ENCODE measurements at regions not wholly inside any gene's neighbourhood (a gene's known extent, or its start where the extent isn't known, plus 50 kb on each side); places are given as distances from the start of the nearest gene placed in this dataset.

DNA sequence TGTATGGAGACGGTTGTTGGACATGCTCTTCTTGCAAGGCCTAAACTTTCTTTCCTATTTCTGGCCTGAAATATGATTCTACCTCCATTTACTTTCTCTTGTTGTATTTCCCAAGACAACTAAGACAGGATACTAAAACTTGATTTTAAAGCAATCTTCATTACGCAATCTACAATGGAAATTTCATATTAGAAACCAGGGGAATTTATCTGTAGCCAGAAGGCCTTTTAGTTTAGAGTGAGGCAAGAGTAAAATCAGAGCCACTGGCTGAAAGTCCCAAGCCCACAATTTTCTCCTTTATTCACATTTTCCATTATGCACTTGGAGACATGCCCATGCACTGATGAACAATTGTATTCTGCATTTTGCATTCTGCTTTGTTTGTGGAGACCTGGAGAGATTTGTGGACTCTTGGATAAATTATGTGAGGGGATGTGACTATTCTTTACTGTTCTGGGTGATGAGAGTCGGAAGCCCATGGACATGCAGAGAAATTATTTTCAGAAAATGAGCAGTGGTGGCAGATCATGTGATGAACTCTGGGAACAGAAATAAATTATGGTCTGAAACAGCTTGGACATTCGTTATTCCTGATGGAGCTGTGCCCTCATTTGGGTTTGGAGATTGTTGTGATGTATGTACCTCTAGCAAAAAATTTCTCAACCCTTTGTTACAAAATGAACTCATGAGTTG, 336.8 kb downstream of the SEC16B start:
- DNase-seq, result no peak

DNA sequence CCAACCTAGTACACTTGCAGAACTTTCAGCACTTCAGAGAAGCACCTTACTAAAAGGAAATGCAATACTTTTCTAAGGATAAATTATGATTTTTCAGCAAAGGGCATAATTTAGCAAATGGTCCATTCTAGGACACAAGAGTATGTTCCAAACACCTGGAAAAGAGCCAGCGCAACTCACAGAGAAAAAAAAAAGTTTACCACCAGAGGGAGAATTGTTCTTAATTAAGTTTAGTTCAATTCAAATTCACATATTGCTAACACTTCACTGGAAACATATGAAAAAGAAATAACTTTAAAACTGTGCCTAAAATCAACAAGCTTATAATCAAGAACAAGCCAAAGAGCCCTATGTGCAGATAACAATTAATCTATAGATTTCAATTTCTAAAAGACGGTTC, 338.1 kb downstream of the SEC16B start:
- DNase-seq, result no peak

DNA sequence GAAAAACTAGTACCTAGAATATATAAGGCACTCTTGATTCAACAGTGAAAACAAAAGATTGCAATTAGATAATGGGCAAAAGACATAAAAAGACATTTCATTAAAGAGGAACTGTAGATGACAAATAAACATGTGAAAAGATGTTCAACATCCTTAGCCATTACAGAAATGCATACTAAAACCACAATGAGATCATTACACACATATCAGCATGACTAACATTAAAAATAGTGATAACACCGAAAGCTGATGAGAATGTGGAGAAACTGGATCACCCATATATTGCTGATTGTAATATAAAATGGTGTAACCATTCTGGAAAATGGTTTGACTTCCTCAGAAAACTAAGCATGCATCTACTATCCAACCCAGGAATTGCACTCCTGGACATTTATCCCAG, 340.3 kb downstream of the SEC16B start:
- DNase-seq, result no peak

DNA sequence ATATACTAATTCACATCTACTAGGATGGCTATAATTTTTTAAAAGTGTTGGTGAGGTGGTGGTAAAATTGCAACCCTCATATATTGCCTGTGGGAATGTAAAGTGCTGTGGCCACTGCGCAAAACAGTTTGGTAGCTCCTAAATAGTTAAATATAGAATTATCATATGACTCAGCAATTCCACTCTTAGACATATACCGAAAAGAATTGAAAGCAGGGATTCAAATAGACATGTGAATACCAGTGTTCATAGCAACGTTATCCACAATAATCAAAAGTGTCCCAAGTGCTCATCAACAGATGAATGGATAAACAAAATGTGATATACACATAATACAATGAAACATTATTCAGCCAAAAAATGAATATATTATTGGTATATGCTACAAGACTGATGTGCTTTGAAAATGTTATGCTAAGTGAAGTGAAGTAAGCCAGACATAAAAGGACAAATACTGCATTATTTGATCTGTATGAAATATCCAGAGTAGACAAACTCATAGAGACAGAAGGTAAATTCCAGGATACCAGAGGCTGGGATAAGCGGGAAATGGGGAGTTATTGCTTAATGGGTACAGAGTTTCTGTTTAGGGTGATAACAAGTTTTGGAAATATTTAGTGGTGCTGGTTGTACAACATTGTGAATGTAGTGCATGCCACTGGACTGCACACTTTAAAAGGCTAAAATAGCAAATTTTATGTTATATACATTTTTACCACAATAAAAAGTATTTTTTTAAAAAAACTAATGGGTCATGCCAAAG, 342.5 kb downstream of the SEC16B start:
- no peak for DNase-seq

DNA sequence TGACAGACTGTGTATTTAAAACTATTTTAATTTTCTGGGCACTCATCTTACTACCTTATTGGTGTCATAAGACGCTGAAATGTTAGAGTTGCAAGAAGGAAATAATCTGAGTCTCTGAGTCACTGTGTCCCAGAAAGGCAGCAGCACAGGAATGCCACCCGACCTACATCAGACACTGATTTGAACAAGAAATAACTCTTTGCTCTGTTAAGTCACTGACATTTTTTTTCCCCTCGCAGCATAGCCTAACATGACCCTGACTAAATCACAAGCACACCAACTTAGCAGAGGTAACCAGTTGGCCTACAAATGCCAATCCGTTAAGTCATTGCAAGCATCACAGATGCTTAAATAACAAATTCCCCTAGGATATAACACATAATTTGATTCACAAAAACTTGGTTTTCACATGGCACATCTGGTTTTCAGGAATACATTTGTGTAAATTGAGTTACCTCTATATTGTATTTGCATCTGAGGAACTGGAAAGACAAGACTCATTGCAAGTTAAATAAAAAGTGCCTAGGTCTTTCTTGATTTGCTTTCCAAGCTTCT, 349.1 kb downstream of the SEC16B start:
- no peak for DNase-seq

DNA sequence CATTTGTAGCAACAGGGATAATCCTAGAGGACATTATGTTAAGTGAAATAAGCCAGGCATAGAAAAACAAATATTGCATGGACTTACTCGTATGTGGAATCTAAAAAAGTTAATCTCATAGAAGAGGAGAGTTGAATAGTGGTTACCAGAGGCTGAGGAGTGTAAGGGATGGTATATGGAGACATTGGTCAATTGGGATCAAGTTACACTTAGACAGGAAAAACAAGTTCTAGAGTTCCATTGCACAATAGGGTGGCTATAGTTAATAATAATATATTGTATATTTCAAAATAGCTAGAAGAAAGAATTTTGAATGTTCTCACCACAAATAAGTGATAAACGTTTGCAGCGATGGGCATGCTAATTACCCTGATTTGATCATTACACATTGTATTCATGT, 354.6 kb downstream of the SEC16B start:
- DNase-seq, result no peak

DNA sequence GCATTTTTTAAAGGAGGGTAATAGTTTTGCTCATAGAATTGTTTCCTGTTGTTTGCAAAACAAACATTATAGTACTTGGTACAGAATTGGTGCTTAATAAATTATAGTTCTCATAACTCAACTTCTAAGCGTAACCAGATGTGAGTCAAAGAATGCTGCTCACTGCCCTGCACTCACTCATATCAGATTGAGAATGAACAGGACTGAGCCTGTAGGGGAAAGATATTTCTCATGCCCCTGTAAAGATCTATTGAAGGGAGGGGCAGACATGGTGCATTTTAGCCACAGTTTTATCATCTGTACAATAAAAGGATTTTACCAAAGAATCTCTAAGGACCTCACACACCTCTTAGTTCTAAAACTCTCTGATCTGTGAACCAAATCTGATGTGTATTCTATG, 358.5 kb downstream of the SEC16B start:
- DNase-seq, result no peak

DNA sequence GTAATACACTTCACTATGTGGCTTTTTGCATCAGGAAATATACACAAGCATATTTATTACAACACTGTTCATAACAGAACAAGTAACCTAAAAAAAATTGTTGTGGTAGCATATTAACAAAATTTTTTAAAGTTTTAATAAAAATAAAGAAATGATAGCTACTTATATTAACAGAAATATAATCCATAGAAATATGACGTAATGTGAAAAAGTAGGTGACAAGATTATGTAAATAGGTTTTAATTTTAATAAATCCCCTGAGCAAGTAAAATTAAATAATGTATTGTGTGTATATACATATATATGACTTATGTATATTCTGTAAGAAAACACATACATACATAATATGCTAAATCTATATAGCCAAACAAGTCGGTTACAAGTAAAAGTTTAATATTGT, 359.9 kb downstream of the SEC16B start:
- DNase-seq, result no peak

DNA sequence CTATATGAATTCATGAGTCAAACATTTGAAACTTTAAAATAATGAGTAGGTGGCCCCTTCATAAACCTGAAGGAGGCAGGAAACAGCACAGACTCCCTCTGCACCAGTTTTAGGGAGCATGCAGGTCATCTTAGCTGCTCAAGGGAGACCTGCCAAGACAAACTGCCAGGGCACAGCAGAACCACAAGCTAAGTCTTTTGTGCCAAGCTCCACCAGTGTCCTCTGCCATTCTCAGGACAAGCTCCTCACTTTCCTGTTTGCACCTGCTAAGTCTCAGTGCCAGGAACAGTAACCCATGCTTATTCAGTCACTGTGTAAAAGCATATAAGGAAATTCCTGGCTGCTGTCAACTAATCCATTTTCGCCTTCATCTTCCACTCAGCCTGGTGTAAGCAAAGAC, 368.9 kb downstream of the SEC16B start:
- no peak for DNase-seq

DNA sequence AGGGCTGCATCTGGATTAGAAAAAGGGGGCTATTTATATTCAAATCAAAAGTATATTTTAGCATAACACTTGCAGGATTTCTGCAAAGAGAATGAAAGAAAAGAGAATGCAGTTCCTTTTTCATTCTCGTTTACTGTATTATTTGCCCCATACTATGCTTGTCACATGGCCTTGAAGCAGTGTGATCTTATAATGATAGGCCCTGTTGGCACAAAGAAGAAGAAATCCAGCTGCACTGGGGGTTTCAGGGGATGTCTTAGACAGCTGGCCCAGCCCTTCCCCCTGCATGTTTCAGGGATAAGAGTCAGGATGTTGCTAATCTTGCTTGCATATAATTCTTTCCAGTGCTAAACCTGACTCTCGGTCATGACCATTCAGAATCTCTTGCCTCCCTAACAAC, 369.5 kb downstream of the SEC16B start:
- DNase-seq, result no peak

DNA sequence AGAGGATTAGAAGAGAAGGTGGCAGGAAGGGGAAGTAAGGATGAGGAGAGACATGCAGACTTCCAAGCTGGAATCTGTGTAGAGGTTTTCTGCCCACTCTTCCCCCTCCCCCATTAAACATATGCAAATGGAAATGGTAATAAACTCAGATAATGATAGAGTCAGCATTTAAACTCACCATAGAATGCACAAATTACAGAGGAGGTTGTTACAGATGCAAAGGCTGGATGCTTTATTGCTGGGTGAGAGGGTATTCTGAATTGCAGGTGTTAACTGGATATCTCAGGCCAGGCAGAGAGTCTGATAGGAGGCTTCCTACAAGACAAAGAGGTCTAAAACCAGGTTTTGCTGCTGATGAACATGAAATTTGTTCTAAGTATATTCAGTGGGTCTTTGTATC, 372.5 kb downstream of the SEC16B start:
- no peak for DNase-seq

DNA sequence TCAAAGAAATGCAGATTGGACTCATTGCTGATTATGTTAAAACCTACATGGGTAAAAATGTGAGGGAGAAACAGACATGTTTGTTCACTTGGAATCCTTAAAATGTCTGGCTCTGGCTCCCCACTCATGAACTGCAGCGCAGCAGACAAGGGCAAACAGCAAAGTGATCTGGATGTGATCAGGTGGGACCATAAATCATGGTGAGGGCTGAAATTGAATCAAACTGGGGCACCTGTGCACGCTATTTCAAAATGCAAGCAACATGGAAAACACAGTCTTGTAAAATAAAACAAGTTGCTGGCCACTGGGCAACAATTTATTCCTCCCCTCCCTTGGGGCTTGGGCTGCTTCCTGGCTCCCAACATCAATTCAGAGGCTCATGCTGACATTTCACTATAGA, 373.4 kb downstream of the SEC16B start:
- no peak for DNase-seq

DNA sequence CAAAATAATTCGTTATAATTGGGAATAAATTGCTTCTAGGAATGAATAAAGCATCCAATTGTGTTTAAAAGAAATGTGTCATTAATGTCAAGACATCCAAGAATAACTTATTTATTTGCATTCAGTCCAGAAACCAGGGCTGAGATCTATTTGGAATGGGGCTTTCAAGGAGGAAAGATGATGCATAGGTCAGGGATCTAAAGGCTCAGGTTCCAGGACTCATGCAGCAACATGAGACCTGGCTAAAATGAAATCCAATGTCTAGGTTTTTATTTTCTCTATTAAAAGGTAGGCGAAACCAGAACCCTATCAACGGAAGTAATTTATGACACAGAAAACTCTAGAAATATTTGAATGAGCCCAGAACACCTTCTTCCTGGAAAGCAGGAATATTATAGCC, 376.8 kb downstream of the SEC16B start:
- no peak for DNase-seq

DNA sequence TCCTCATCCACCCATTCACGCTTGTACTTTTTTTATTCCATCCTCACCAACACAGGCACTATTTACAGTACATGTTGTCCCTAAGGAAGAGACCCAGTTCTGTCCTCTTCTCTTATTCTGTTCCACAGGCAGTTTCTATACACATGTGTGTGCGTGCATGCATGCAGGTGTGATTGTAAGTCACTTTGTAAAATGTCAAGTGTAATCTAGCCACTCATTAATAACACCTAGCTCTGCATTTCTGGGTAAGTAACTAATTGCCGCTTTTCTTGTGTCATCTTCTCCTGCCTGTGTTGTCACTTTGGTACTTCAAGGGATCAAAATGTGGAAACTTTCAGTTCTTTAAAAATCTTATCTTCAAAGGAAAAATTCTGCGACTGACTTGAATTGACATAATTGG, 377.2 kb downstream of the SEC16B start:
- no peak for DNase-seq

DNA sequence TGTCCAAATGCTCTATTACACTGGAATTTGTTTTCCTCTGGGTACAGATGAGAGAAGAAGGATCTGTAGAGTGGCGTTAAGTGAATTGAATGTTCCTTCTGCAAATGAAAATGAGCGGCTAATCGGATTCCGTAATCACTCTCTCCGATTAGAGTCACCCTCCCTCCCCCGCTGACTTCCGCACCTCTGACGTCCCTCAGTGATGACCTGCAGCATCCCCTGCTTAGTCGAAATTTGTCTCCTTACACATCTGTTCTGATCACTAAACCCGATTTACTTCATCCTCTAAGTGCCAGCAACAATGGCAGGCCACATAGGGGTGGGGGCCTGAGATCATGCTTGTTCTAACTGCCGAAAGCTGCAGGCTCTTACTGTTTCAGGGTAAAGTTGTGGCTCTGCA, 378.7 kb downstream of the SEC16B start:
- no peak for DNase-seq

DNA sequence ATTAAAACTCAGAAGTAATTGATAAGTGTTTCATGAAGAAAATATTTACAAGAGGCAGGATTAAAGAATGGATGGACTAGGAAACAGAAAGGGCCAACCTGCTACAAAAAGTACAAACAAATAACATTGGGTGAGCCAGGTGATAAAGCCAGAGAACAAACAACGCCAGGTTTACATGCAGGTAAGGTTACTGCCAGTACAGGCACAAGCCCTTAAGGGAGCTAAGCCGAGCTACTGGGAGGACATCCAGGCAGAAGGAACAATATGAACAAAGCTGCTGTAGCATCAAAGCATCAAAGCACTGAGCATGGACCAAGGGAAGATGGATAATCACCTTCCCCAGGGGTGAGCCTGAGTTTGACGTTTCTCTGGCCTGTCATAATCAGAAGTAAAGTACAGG, 380.7 kb downstream of the SEC16B start:
- DNase-seq, result no peak

DNA sequence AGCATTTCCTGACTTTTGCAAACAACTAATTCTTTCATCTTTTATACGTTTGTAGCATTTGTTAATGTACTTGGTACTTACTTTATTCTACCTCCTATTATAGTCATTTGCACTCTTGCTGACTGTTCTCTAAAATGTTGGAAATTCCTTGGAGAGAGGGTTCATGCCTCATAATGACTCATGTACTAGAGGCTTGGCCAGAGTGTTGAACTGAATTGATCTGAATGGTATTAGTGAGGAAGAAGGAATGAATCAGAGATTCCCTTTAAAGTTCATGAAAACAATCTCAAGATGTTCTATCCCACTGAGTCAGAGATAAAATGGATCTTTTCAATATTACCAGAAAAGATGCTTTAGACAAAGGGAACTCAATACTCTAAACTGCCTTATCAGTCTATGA, 383.4 kb downstream of the SEC16B start:
- DNase-seq, result no peak

DNA sequence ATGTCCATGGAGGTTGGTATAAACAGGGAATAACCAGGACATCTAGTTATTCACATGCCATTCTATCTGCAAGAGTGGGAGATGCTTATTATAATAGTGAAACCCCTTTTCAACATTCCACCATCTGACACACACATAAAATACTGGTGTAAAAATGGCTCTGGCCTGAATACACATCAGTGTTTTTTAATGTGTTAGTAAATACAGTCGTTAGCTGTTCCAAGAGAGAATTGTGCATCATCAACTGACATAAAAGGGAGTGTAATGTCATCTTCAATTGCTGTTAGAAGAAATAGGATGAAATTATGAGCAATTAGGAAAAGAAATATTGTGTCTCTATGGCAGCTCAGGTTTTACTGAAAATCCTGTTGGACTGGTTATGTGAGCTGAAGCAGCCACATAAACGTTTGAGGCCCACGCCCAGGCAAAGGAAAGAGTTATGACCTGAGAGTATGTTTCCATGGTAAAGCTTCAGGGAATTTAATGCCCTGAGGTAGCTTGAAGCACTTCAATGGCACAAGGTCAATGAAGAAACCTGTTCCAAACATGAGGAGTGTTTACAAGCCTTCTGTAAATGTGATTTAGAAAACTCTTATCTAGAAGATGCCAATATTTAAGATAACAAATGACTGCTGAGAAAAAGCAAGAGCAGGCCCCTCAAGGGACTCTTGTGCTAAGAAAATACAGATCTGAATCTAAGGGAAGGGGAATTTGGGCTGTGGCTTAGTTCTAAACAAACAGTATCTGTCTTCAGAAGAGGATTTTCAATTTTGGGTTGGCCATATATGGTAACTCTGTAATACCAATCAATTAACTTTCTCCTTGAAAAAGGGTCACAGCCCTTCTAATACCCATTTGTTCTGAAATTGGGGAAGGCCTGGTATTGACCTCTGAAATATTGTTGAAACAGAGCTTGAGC, 384.3 kb downstream of the SEC16B start:
- DNase-seq, result no peak

DNA sequence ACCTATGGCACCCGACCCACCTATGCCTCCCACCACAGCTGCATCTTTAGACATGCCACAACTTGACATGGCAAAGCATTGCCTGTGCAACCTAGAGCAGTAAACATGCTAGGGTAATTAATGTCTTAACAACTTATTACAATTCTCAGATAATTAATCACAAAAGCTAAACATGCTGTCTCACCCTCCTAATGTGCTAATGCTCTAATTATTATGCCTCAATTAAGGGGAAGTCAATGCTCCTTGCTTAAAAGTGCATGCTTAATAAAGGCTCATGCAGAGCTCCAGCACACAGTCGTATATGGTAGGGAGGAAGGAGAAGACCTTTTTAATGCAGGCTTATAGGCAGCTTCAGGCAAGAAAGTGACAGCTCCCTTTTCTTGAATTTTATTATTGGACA, 396.0 kb downstream of the SEC16B start:
- DNase-seq, result no peak

DNA sequence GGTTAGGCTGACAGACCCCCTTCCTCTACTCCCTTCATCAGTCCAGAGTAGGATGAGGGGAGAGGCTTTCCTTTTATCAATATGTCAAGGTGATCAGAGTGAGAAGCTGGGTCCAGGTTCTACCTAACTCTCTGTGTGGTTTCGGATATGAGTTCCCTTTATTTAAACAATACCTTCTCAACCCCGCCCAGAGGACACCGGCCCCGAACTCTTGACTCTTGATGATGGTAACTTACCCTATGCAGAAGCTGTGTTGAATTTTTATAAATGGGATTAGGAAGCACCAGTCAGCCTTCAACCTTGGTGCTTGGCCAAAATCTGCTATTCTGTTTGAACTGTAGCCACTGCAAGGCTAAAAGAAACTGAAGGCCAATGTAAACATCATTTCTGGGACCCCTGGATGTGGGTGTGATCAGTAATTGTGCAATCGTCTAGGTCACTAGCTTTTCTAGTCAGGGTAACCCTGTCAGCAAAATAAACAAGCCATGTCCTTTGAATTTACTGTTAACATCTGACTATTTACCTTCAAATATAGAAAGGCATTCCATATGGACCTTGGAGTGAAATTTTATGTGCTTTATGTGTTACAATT, 398.3 kb downstream of the SEC16B start:
- DNase-seq, result no peak

DNA sequence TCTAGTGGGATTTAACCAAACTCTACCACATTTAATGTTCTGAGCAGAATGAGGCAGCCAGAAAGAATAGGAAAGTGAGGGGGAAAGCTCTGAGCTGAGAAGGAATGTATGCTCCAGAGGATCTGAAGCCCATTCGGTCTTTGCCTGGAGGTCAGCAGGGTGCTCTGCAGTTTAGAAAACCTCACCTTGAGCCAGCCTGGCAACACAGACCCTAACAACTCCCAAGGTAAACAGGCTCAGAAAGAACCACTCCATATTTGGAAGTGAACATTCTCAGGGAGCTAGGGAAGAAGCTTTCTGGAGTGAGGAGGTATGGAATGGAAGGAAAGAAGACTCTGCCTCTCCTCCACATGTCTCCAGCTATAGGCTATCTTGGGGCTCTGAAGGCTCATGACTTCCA, 398.8 kb downstream of the SEC16B start:
- no peak for DNase-seq

DNA sequence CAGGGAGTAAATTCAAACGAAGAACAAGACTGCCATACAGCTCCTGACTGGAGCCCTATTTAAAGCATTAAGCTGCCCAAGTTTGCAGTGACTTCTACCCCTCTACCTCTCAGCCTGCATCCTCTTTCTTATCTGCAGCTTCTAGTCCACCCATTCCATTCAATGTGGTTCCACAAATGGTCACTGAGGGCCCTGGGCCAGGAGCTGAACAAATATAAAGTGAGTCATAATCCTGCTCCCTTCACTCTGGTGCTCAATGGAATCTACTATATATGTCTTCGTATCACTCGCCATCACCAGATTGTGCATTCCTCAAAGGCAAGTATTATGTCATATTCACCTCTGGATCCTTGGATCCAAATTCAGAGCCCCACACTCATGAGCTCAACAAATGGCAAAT, 398.7 kb downstream of the BRINP2 start:
- DNase-seq, result no peak

DNA sequence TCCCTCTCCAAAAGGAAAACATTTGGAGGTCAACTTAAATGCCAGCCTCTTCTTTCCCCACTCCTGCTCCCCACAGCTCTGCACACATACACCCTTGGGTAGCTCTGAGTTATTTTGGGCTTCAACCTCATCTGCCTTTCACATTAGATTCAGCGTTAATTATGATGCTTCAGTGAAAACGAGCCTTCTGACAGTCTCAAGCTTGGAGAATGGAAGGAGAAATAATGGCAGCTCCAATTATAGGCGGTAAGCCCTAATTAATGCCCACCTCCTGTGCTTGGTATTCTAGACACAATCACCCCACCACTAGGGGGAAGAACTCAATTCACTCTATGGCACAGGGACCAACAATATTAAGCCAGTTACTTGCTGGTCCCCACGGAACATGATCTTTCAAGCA, 397.9 kb downstream of the BRINP2 start:
- DNase-seq, result no peak

Measured in NCI-H226 (cell line).